GM10248 (cell line): ENCODE measurements at regions not wholly inside any gene's neighbourhood (a gene's known extent, or its start where the extent isn't known, plus 50 kb on each side); places are given as distances from the start of the nearest gene placed in this dataset.

Experiments
- CTCF ChIA-PET: fragments of 300-600 bp; sonication (Branson Sonifier 250); formaldehyde crosslinking; extraction: SDS; loops from one replicate; lab custom pipeline; 2021; ENCODE audit warnings: antibody characterized with exemption; lab: Yijun Ruan, JAX
- POLR2A ChIA-PET: fragments of 350-650 bp; sonication (Branson Sonifier 250); formaldehyde crosslinking; extraction: SDS; loops from one replicate; lab custom pipeline; 2020; ENCODE audit warnings: antibody characterized with exemption; lab: Yijun Ruan, JAX
- DNase-seq: peaks from one replicate; pipeline ENCODE4 v3.0.0; 2012; ENCODE audit errors: extremely low spot score
- CTCF ChIP-seq: IDR thresholded peaks from 2 replicates; pipeline ENCODE4 v1.5.1; 2012; ENCODE audit warnings: mild to moderate bottlenecking, low read depth; ENCODE audit errors: extremely low read depth, missing control alignments, control extremely low read depth

- TF ChIP-seq CTCF: no peak
- no peak for DNase-seq
- ChIA-PET CTCF (no interaction called here), POLR2A (no interaction called here)
Measured at GRCh38 chr5:147062427-147062826, 172.4 kb upstream of the STK32A start.

GRCh38 chr5:147063943-147064342 lies 170.9 kb upstream of the STK32A start:
- CTCF ChIA-PET: interaction anchor here (2.1 kb wide), 1 partner anchor 14 kb away, joined by 4 read pairs; no protein-coding TSS in a partner anchor
- POLR2A ChIA-PET: no interaction called here
- DNase-seq: no peak
- TF ChIP-seq CTCF: no peak

GRCh38 chr5:147065071-147065470 lies 169.8 kb upstream of the STK32A start:
- POLR2A ChIA-PET: no interaction called here
- DNase-seq: no peak
- CTCF ChIA-PET: interaction anchor here (1.7 to 2.1 kb wide), 2 partner anchors 13 to 18 kb away, joined by 4 read pairs; no protein-coding TSS in a partner anchor

GRCh38 chr5:147068998-147069397 lies 165.8 kb upstream of the STK32A start:
- ChIA-PET CTCF (interaction anchor here (1.1 to 3.2 kb wide), 4 partner anchors 9 to 120 kb away, joined by 3 to 9 read pairs (median 4); no protein-coding TSS in a partner anchor), POLR2A (no interaction called here)
- TF ChIP-seq CTCF: no peak
- DNase-seq: no peak

More at GRCh38 chr5:147065071-147065470, 169.8 kb upstream of the STK32A start:
- TF ChIP-seq CTCF: no peak

- no peak for TF ChIP-seq CTCF
- no peak for DNase-seq
- CTCF ChIA-PET: interaction anchor here (1.0 kb wide), 1 partner anchor 26 kb away, joined by 3 read pairs; no protein-coding TSS in a partner anchor
- POLR2A ChIA-PET: no interaction called here
Measured at GRCh38 chr5:147072622-147073021, 162.2 kb upstream of the STK32A start.

GRCh38 chr5:147073098-147073497 lies 161.7 kb upstream of the STK32A start:
- TF ChIP-seq CTCF: no peak
- DNase-seq: no peak
- ChIA-PET POLR2A (no interaction called here), CTCF (interaction anchor here (1.0 kb wide), 1 partner anchor 25 kb away, joined by 3 read pairs; no protein-coding TSS in a partner anchor)
